Stimulated activated naive CD4-positive, alpha-beta T cell (primary cell): ENCODE measurements at regions not wholly inside any gene's neighbourhood (a gene's known extent, or its start where the extent isn't known, plus 50 kb on each side); places are given as distances from the start of the nearest gene placed in this dataset.
"Not testable (repeated sequence)": the region's sequence is repeated elsewhere in the genome, so short reads cannot be mapped to it uniquely, and the experiment has no call there.

Experiments
- DNase-seq, 6 experiments: peaks; one replicate each; lab custom pipeline; 2025; lab: John Stamatoyannopoulos, UW

DNA sequence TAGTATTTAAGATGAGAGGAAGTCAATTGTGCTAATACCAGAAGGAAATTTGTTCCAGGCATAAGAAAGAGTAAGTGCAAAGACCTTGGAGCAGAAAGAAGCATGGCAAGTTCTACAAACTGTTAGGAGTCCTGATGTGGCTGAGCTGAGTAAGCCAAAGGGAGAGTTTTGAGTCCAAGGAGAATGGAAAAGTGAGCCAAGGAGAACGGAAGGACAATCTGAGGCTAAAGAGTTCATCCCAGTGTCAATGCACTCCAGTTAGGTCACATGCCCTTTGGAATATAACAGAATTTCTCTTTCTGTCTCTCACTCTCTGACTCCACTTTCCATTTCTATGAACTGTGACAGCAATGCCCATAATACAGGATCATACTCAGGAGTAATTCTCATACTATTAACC lies 224.7 kb downstream of the CAAP1 start:
- DNase-seq, result no peak

DNA sequence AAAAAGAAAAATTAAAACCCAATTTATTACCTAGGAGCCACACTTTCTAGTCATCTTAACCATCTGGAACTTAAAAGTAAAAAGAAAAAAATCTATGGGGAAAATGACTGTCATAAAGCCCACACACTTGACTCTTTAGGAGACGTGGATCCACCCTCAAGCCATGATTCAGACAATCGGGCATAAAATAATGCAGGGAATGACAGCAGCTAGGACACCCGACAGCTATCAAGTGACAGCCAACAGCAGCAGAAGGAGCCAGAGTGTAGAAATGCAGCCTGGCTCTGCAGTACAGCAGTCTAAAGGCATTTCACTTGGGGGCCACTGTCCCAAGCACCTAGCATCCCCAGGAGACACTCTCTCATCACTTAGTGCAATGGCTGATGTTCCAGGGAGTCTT lies 226.9 kb downstream of the CAAP1 start:
- DNase-seq, result no peak

DNA sequence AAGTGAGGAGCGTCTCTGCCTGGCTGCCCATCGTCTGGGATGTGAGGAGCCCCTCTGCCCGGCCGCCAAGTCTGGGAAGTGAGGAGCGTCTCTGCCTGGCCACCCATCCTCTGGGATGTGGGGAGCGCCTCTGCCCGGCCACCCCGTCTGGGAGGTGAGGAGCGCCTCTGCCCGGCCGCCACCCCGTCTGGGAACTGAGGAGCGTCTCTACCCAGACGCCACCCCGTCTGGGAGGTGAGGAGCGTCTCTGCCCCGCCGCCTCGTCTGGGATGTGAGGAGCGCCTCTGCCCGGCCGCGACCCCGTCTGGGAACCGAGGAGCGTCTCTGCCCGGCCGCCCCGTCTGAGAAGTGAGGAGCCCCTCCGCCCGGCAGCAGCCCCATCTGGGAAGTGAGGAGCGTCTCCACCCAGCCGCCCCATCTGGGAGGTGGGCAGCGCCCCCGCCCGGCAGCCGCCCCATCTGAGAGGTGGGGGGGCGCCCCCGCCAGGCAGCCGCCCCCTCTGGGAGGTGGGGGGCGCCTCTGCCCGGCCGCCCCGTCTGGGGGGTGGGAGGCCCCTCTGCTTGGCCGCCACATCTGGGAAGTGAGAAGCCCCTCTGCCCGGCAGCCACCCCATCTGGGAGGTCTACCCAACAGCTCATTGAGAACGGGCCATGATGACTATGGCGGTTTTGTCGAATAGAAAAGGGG lies 228.4 kb downstream of the CAAP1 start:
- not testable (repeated sequence) for DNase-seq

DNA sequence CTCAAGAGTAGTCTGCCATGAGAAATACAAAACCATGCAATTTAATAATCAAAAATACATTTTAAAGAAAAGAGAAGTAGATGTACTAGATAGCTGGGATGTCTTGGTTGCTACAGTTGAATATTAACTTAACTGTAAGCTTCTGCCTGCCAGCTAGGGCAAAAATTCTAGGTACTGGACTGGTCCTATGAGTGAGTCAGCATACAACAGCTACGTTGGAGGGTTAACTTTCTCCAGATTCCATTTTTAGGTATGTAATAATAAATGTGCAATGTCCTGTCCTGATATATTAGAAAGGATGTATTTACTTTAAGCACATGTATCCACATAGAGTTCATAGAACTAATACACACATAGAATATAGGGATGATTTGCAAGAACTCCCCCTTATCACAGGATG lies 230.1 kb downstream of the CAAP1 start:
- no peak for DNase-seq

DNA sequence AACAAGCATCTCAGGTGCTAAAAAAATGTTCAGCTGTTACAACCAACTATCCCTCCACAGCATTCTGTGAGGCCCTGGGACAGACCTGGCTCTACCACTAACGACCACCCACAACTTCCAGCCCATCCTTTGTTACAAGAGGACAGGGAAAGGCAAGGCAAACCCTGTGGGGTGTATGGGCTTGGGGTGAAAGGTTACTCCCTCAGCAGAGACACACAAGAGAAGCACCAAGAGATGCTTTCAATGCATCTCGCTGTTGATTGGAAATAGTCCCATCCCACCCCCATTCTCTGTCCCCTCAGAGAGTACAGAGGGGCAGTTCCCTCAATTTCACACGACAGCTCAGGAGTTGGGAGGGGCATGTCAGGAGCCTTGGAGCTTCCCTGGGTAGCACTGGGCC lies 234.1 kb downstream of the CAAP1 start:
- DNase-seq, result no peak

DNA sequence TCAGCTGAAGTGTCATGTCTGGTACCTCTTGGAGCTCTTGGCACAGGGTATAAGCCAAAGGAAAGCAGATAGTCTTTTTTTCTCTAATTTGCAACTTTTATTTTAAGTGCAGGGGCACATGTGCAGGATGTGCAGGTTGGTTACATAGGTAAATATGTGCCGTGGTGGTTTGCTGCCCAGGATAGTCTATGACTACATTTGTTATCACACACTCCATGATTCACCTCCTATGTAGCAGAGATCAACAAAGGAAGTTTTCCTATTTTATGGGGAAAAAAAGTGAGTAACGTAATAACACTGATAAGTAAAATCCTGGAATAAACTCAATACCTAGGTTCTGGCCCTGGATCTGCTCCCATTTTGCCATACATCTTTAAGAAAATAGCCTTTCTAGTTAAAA lies 234.6 kb downstream of the CAAP1 start:
- no peak for DNase-seq

DNA sequence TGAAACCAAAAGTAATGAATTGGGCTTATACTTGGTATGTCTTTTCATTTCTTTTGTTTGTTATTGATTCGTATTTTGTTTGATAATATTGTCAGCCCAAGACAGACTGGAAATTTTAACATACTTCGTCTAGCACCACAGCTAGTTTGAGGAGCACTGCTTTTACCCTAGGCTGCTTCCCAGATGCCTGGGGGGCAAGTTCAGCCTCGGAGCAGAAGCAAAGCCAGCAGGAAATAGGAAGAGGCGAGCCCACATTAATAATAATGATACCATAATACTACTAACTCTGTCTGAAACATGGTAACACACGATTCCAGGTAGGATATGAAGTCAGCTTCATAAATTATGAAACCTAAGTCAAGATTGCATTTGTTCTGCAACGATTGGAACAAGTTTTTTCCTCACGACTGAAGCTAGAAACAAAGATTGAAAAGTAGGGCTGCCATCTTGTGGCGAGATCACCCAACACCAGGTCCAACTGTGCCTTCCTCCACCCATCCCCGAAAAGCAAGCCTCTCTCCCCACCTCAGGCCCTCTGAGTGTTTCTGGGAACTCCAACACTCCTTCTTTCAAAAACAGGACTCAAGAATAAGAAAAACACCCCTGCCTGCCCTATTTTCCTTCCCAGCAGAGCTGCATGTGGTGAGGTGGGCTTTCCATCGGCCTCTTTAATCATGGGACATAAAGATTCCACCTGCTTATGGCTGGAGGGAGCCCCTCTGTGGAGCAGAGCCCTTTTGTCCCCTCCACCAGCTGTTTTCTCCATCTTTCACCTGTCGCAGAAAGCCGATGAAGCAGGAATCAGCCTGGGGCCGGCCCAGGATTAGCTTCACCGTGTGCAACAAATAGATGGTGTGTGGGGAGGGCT lies 236.4 kb downstream of the CAAP1 start:
- DNase-seq, result no peak

DNA sequence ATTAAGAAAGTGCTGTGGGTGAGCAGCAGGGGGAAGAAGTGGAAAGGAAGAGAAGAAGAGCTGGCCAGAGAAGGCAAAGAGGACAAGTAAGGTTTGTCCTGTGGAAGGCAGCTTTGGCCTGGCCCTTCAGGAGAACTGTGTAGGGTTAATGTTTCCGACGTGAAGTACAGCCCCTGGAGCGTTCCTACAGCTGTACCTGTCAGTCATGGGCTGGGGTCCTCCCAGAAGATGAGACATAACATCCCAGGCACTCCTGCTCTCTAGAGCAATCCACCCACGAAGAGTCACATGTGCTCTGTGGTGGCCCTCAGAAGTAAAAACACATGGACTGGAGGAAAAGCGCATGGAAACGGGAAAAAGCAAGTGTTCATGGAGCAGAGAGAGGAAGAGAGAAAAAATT lies 237.4 kb downstream of the CAAP1 start:
- no peak for DNase-seq

DNA sequence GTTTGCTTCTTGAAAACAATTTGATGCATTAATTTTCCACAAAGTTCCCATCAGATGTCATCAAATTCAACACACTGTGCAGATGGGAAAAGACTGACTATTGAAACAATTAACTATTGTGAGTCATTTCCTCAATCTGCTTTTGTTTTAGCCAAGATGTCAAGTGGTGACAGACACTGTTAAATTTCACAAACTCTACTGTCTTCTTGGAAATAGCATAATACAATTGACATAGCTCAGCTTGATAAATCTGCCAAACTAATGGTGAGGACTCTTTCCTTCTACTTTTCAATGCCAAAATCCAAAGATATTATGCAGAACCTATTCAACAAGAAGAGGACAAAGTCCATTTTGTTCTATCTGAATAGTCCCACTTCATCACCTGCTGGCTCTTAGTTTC lies 242.3 kb downstream of the CAAP1 start:
- DNase-seq, result no peak

DNA sequence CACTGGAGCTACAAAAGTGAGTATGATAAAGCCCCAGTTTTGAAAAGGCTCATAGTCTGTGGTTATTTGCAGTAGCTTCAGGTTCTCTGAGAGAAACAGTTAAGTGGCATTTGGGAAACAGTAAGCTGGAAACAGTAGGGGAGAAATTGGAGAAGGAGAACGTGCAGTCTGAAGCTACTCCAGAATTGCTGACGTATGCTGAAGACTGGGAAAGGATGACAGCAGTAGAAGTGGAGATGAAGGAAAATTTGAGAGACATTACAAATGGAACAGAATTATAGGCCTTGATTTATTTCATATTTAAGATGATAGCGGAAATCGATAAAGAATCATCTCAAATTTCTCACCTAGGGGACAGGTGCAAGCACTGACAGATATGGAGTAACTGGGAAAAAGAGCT lies 248.8 kb downstream of the CAAP1 start:
- no peak for DNase-seq

DNA sequence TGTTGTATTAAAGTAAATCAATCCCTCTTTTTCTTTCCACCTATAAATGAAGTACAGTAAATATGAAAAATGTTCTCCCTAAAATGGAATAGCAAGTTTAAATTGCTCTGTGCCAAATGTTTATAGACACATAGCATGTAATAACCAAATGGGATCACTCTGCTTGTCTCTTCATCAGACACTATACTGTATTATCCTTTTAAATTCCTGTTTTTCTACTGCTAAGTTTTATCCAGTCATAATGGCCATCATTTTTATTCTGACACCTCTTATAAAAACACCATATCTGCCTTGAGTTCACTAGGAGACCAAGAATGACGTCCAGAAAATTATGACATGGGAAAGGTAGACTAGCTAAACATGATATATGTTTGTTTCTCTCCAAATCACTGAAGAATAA lies 252.8 kb downstream of the CAAP1 start:
- no peak for DNase-seq

DNA sequence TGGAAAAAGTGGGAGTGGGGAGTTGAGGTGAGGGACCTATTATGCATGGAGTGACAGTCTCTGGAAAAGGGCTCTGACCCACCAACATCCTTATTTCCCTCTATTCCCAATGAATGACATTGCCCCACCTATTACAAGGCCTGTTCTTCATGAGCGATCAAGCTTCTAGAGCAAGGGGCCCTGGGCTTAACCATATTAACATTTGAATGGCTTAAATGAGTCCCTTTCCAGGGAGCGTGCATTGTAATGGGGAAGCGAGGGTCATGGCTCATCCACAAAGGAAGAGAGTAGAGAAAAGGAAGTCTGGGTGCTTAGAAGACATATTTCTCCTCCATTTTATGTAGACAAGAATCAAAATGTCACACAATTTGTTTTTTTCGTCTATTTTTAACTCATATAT lies 255.5 kb downstream of the CAAP1 start:
- no peak for DNase-seq

DNA sequence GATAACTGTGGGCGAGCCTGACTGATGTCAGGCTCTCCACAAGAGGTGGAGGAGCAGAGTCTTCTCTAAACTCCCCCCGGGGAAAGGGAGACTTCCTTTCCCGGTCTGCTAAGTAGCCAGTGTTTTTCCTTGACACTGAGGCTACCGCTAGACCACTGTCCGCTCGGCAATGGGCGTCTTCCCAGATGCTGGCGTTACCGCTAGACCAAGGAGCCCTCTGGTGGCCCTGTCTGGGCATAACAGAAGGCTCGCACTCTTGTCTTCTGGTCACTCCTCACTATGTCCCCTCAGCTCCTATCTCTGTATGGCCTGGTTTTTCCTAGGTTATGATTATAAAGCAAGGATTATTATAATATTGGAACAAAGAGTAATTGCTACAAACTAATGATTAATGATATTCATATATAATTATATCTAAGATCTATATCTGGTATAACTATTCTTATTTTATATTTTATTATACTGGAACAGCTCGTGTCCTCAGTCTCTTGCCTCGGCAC lies 278.7 kb downstream of the CAAP1 start:
- not testable (repeated sequence) for DNase-seq

DNA sequence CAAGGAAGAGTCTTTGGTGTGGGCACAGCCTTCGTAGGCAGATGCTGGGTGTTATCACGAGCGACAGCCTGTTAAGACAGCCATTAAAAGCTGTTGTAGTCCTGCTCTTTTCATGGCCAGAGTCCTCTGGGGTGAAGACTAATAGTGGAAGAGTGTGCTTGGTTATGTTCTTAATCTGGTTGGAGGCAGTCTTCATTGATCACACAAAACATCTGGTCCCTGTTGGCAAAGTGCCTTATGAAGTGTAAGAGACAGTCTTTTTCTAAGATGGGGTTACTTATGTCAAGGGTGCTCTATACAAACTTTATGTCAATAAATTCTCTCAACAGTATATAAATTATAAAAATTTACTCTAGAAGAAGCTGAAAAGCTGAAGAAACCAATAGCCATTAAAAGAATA lies 280.4 kb downstream of the CAAP1 start:
- DNase-seq, result no peak

DNA sequence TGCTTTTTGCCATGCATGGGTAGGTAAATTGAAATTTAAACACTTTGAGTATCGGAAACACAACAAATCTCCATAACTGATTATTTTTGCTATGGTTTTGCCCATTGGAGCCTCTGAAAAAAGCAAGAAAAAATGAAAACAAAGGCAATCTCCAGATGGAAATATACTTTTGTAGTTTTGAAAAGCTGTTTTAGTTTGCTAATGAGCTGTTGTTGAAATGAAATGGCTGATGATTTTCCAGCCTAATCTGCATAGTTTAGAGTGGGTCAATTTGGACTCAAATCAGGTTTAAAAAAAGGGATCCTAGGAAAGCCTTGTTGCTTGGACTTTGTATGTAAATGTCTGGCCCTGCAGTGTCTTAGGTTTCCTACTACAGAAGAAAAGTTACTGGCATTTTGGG lies 285.8 kb downstream of the CAAP1 start:
- no peak for DNase-seq

DNA sequence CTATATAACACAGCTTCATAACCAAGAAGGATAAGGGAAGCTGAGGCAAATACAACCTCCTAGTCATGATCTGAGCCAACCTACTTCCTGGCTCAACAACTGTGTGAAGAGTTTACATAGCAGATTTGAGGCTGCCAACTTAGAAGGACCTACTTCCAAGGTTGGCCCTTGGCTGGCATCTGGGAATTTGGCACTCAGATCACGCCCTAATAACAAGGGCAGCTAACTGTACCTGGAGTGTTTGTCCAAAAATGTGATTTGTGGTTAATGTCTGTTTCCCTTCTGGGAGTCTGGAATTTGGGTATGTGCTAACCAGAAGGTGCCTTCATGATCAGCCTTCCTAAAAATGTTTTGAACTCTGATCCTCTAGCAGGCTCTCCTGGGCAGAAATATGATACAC lies 287.2 kb downstream of the CAAP1 start:
- no peak for DNase-seq

DNA sequence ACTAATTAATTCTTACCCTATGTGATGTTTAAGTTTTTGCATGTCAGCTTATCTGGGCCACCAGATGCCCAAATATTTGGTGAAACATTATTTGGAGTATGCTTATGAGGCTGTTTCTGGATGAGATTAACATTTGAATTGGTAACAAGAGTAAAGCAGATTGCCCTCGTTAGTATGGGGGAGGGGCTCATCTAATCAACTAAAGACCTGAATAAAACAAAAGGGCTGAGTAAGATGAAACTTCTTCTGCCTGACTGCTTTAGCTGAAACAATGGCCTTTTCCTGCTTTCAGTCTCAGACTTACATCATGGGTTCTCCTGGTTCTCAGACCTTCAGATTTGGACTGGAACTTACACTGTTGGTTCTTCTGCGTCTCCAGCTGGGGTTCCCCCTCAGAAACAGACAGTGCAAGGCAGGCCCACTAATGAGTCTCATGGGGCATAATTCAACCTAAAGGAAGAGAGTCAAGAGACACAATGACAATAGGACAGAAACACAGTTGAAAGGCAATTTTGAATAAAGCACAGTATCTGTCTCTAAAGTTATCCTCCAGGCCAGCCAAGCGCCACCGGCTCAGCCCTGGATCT lies 288.4 kb downstream of the CAAP1 start:
- DNase-seq, result no peak

DNA sequence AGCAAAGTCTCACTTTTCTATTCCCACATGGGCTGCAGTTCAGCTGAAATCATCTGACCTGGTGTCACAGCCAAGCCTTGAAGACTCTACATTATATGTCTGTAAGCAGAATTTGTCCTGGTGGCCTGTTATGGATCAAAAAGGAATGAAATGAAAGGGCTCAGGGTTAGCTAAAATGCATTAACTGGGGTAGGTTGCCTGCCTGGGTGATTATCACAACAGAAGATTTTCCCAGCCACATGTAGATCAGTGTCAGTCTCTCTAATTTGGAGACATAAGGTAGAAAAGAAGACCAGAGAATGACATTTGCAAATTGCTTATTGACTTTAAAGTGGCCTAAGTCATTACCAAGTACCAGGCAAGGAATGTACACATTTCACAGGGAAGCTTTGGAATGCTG lies 289.0 kb downstream of the CAAP1 start:
- no peak for DNase-seq

DNA sequence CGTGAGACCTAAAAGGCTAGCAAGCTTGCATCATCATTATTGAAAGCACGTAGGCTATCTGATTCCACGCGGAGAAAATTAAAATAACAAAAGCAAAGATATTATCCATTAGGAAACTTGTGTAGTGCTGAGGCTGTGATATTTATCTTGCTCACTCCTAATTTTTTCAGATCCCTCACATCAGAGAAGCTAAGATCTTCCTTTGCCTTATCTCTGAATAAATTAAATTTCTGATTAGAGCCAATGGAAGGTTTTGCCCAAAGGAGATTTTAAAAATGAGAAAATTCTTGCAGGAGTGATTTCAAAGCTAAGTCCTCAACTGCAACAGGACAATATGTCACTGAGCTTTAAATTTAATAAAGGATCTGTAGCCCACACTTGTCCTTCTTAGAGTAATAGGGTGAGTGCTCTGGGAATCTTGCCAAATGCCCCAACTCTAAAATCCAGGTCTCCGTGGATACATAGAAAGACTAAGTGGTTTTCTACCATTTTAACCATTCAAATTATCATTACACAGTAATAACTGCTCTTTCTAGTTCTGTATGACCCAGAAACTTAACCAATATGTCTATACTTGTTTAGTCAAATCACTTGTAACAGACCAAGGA lies 295.0 kb downstream of the CAAP1 start:
- DNase-seq, result no peak

DNA sequence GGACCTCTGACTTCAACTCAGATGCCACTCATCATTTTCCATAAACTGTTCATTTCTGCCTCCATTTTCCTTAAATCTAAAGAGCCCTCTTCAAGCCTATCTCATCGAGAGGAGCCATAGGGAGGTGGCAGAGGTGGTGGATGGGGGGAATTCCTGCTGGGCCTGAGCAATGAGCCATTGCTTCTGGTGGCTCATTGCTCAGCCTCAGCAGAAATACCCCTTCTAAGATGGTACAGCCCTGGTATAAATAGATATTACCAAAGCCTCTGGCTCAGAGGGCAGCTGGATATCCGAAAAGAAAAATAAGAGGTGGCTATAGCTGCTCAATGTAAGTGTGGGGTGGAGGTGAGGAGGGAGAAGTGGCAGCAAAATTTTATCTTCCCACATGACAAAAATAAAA lies 313.5 kb downstream of the CAAP1 start:
- no peak for DNase-seq

DNA sequence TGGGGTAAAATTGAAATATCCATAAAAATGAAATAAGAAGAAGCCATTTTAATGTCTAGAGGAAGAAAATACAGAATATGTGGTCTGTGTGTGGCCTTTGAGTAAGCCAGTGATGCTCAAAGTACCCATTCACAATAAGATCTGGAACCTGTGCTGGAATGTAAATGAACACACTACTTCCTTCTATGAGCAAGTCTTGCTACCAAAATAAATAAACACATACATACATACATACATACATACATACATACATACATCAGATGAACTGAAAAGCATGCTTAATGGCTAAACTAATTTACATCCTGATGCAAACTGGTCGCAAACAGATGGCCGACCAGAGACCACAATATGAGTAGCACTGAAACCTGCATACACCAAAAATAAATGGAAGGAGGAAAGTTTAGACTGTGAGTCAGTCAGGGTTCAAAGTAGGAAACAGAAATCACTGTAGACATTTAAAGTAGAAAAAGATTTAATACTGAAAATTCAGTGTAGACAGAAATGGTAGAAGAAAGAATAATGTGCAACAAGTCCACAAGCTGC lies 317.6 kb downstream of the CAAP1 start:
- no peak for DNase-seq

DNA sequence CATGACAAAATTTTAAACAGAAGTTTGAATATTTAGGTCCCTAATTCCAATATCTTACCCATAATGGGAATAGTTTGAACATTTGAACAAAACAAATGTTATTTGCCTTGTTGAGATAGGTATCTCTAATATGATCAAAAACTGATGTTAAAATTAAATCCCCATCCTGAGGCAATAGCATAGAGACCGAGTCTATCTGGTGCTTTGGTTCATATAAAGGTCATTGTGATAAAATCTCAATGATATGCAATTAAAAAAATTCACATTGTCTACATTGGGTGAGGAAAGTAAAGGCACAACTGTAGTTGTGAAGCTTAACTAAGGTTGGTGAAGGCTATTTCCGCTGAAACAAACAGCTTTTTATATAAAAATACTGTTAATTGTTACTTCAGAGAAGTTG lies 318.3 kb downstream of the CAAP1 start:
- no peak for DNase-seq
